ENCODE measurements at regions not wholly inside any gene's neighbourhood (a gene's known extent, or its start where the extent isn't known, plus 50 kb on each side); places are given as distances from the start of the nearest gene placed in this dataset.
A peak's percentile ranks its signal among the peaks of the same experiment; 100 is the strongest.

DNA sequence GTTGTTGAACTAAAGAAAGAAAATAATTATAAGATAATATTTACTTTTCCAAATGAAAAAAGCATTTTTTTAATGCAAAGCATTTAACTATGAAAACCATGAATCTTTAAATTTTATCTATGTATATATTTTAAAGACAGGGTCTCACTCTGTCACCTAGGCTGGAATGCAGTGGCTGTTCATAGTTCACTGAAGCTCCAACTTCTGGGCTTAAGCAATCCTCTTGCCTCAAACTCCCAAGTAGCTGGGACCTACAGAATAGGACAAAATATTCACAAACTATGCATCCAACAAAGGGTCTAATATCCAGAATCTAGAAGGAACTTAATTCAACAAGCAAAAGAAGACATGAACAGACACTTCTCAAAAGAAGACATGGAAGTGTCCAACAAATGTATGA, 55.9 kb upstream of the ALB start:
- TF ChIP-seq, protein P1, sequence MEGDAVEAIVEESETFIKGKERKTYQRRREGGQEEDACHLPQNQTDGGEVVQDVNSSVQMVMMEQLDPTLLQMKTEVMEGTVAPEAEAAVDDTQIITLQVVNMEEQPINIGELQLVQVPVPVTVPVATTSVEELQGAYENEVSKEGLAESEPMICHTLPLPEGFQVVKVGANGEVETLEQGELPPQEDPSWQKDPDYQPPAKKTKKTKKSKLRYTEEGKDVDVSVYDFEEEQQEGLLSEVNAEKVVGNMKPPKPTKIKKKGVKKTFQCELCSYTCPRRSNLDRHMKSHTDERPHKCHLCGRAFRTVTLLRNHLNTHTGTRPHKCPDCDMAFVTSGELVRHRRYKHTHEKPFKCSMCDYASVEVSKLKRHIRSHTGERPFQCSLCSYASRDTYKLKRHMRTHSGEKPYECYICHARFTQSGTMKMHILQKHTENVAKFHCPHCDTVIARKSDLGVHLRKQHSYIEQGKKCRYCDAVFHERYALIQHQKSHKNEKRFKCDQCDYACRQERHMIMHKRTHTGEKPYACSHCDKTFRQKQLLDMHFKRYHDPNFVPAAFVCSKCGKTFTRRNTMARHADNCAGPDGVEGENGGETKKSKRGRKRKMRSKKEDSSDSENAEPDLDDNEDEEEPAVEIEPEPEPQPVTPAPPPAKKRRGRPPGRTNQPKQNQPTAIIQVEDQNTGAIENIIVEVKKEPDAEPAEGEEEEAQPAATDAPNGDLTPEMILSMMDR (IDR thresholded peaks at IDR 0.05; ENCODE audit: control insufficient read depth, insufficient read depth, low read depth, low read length, missing control alignments), result no peak

DNA sequence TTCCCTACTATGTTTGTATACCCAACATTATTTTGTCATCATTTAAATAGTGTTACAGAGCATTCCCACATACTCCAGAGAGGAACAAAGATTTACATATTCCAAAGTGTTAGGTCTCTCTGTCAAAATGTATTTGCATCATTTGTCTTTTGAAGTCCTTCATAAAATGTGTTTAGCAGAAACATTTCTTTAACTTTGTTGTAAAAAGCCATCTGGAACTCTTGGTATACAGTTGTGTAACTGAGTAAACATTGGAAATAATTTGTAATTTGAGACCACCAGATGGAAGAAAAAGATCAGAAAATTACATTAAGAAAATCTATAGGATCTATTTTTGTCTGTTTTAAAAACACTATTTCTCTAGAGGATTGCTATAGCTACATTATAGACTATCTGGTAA, 56.6 kb upstream of the ALB start:
- no peak for DNase-seq (ENCODE audit: low read depth)
- TF ChIP-seq, protein P1 (IDR thresholded peaks at IDR 0.05; ENCODE audit: control insufficient read depth, insufficient read depth, low read depth, low read length, missing control alignments), result no peak
- no peak overlapping the region for H3K4me3 ChIP-seq (ENCODE audit: control insufficient read depth, low read depth, low read length)

More for the DNA sequence above, 55.9 kb upstream of the ALB start:
- no peak for DNase-seq (ENCODE audit: low read depth)
- H3K4me3 ChIP-seq (ENCODE audit: control insufficient read depth, low read depth, low read length), result no peak overlapping the region

DNA sequence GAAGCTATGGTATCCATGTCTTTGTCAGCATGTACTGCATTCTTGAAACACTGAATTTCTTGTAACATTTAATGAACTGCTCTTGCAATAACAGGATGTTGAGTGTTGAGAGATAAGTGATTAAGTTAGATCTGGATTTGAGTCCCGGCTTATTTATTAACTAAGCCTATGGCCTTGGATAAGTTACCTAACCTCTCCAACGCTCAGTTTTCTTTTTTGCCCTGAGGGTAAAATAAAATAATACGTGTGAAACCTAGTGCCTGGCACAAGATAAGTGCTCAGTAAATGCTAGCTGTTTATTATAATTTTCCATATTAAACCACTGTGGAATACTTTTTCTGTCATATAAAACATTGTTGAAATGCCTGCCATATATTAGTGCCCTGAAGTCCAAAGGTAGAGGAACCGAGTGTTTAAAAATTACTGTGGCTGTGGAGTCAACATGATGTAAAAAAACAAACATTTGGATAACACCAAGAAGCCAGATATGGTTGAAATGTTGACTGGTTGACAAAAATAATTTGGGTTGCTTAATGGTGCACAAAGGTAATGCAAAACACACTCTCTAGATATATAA, 58.6 kb upstream of the ALB start:
- TF ChIP-seq, protein P1 (IDR thresholded peaks at IDR 0.05; ENCODE audit: control insufficient read depth, insufficient read depth, low read depth, low read length, missing control alignments), result no peak
- H3K4me3 ChIP-seq (ENCODE audit: control insufficient read depth, low read depth, low read length), result no peak overlapping the region
- no peak for DNase-seq (ENCODE audit: low read depth)

DNA sequence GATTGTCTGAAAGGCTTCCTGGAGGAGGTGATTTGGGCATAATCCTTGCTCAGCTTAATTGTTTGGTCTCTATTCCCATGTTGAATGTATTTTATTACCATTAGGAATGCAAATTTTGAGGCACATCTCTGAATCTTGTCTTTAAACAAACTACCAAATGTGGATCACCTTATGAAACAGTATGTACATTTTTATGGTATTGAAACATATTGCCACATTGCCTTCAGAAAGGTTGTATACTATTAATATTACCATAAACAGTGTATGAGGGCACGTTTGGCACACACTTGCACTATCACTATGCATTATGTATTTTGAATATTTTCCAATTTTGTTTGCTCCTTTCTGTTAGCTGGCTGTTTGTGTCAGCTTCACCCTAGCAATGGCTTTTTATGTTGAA, 60.0 kb upstream of the ALB start:
- TF ChIP-seq, protein P1 (IDR thresholded peaks at IDR 0.05; ENCODE audit: control insufficient read depth, insufficient read depth, low read depth, low read length, missing control alignments), result no peak
- no peak for DNase-seq (ENCODE audit: low read depth)
- no peak overlapping the region for H3K4me3 ChIP-seq (ENCODE audit: control insufficient read depth, low read depth, low read length)

DNA sequence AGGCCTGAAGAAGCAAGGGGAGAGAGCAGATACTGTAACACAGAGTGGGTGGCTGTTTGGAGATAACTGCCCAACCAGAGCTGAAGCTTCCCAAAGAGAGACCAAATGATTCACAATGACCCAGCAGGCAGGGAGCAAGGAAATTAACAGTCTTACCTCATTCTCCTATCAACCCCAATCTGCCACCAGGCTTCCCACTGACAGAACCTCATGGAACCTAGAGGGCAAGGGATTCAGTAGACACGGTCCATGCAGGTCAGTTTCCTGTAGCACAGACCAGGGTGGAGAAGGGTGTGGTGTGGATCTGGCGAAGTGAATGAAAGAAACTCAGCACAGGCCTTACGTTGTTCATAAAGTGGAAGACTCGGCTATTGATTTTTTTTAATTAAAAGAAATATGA, 60.7 kb upstream of the ALB start:
- no peak overlapping the region for H3K4me3 ChIP-seq (ENCODE audit: control insufficient read depth, low read depth, low read length)
- DNase-seq (ENCODE audit: low read depth), result no peak
- TF ChIP-seq, protein P1 (IDR thresholded peaks at IDR 0.05; ENCODE audit: control insufficient read depth, insufficient read depth, low read depth, low read length, missing control alignments), result no peak

DNA sequence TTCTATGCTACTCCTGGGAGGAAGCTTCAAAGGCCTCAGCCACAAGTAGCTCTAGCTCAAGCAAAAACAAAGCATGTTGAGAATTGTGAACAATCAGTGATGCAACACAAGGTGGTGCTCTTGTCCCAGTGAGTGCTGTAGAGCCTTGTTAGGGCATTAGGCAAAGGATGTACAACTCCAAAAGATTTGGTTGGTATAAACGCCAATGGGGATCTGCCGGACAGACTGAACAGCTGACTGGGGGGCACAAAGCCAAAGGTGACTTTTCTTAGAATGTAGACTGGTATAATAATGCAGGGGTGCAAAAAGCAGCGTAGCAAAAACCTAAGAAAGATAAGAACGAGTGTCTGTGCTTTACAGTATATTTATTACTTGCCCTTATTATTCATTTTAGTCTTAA, 62.6 kb upstream of the ALB start:
- TF ChIP-seq, protein P1 (IDR thresholded peaks at IDR 0.05; ENCODE audit: control insufficient read depth, insufficient read depth, low read depth, low read length, missing control alignments), result peak; percentile 64
- peak; percentile 13 for DNase-seq (ENCODE audit: low read depth)

DNA sequence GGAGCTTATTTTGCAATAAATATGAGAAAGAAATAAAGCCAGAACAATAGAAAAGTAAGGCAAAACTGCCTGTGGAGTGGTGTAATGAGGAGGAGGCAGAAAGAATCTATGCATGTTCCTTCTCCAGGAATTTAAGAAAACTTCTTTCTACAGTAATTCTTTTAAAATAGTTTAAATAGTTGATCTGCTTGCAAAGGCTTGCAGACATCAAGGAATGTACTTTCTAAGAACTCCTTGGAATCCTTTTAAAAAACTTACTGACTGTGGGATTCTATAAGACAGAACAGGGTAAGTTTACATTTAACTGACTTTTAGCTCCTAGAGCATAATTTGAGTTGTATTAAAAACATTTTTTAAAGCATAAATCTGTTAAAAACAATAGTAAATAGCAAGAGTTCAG, 63.2 kb upstream of the ALB start:
- TF ChIP-seq, protein P1 (IDR thresholded peaks at IDR 0.05; ENCODE audit: control insufficient read depth, insufficient read depth, low read depth, low read length, missing control alignments), result no peak
- H3K4me3 ChIP-seq (ENCODE audit: control insufficient read depth, low read depth, low read length), result no peak overlapping the region
- DNase-seq (ENCODE audit: low read depth), result no peak

More for the DNA sequence above, 62.6 kb upstream of the ALB start:
- H3K4me3 ChIP-seq (ENCODE audit: control insufficient read depth, low read depth, low read length), result no peak overlapping the region
